GM18867 (cell line): ENCODE measurements at regions not wholly inside any gene's neighbourhood (a gene's known extent, or its start where the extent isn't known, plus 50 kb on each side); places are given as distances from the start of the nearest gene placed in this dataset.
A peak's percentile ranks its signal among the peaks of the same experiment; 100 is the strongest.
"Not testable (repeated sequence)": the region's sequence is repeated elsewhere in the genome, so short reads cannot be mapped to it uniquely, and the experiment has no call there.

Source experiments
- ATAC-seq: cut with Tn5 transposase; IDR thresholded peaks from one replicate; pipeline ENCODE4 v1.9.1; 2021; ENCODE audit warnings: mild to moderate bottlenecking, moderate library complexity; ENCODE audit not compliant: unreplicated experiment

- ATAC-seq = no peak
Observed at GRCh38 chr12:62016021-62016420, 244.2 kb upstream of the USP15 start.

DNA sequence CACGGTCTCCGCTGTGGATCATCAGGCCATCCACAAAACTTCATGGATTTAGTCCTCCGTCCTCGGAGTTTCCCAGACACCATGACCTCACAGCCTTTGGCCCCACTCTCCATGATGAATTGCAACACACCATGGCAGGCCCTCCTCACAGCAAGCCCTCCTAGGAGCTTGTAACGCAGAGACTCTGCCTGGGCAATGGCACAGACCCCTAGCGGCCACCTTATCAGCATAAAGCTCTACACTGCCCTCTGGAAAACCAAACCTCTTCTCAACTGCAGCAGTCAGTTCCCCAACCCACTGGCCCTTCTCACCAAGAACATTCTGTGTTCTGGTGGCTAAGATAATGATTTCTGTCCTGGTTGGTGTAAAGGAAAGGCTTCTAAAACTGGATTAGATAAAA lies 238.4 kb upstream of the USP15 start:
- no peak for ATAC-seq

- no peak for ATAC-seq
Observed at GRCh38 chr12:62028536-62028935, 231.7 kb upstream of the USP15 start.

GRCh38 chr12:62032870-62033269 lies 227.3 kb upstream of the USP15 start:
- ATAC-seq = no peak

DNA sequence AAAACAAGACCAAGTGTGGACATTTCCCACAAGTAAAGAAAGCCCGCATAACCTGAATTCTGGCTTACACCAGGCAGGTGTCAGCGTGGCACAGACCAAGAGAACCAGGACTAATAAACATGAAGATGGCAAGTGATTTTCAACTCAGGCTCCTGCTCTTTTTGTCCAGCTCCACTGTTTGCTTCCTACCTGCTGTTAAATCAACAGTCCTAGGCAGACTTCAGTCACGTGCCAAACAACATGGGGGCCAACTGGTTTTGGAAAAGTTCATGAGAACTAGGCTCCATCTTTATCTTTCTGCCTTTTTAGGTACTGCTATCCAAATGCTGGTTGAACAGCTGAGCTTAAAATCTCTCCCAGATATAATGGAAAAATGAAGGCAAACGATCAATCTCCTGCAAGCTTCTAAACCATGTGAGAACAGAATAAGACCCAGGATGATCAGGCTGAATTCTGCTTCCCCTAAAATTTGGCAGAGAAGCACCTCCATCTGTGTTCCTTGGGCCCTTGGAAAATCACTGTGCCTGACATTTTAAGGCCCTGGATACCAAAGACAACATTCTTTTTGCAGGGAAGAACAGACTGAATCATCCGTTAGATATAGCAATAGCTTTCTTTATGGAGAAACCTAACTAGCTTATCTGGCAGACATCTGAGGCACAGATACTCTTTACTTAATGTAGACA lies 215.6 kb upstream of the USP15 start:
- no peak for ATAC-seq

GRCh38 chr12:62045211-62045610 lies 215.0 kb upstream of the USP15 start:
- ATAC-seq = no peak

DNA sequence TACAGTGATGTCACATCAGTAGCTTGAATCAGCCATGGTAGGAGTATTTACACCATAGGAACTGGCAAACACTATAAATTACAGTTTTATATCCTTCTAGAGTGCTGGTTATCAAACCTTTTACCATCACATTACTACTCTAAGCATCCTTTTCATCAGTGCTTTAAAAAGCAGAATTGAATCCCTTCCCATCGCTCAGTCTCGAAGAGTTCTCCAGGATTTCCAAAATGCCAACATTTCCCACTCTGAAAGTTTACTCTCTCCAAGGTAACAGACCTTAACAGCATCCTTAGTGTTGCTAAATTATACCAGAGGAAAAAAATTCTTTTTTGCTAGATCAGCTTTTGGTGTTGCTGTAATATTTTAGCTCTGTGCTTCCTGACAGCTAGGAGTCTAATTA lies 209.4 kb upstream of the USP15 start:
- ATAC-seq = no peak

DNA sequence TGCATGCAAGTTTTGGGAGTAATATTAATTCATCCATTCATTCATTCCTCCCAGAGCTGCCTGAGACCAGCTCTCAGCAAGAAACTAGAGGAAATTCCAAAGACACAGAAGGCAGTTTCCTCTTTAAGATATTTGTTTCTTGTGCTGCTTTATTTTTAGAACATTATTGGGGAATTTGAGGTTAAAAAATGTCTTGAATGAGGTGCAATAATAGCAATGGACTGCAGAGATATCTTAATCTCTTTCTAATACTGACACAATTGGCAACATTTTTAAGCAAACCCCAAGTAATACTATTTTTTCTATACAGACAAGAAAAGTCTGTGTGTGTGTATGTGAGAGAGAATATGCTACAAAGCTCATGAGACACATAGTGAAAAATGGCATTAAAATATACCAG lies 190.2 kb upstream of the USP15 start:
- no peak for ATAC-seq

GRCh38 chr12:62073236-62073635 lies 187.0 kb upstream of the USP15 start:
- ATAC-seq = not testable (repeated sequence)

DNA sequence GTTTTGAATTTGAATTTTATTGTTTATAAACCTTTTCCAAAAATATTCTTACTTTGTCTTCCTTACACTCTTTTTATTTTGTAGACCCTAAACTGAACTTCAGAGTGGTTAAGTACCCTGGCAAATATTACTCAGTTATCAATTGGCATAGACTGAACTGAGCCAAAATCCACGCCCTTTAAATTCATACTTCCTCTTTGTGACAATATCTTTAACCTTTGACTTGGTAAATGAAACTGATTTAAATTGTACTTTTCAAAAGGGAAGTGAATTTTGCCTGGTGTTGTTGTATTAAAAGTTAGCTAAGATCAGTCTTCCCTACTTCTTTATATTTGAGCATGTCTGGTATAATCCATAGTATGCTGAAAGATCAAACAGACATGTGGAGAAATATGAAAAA lies 184.3 kb upstream of the USP15 start:
- peak; percentile 64 for ATAC-seq

DNA sequence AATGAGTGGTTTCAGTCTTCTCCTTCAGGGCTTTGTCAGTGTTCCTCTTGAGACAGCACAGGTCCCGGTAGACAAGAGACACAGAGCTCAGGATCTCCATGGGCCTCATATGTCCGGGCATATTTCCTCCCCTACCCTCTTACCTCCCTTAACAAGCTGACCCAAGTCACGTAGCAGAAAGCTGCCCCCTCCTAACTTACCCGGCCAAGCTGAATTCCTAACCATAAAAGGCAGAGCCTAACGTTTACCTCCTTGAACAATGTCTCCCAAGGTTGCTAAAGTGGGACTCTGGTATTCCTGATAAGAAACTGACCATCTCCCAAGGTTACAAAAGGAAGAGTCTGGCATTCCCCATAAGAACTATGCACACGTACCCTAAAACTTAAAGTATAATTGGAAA lies 182.2 kb upstream of the USP15 start:
- ATAC-seq = no peak

- ATAC-seq = no peak
Observed at GRCh38 chr12:62082448-62082847, 177.8 kb upstream of the USP15 start.

DNA sequence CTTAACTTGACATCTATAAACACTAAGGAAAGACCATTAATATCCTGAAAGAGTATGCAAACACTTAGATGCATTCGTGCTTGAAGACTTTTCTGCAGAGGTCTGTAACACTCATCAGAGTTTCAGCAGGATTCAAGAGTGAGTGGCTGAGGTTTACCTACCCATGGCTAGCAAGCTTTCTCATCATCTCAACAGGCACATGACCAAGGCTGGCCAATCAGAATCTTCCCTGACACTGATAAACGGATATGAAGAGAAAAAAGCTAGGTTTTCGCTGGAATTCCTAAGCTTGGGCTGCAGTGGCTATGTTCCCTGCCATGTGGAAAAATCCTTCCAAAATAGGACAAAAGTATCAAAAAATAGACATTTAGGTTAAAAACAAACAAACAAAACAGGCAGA lies 162.1 kb upstream of the USP15 start:
- no peak for ATAC-seq

GRCh38 chr12:62103748-62104147 lies 156.5 kb upstream of the USP15 start:
- ATAC-seq = no peak

DNA sequence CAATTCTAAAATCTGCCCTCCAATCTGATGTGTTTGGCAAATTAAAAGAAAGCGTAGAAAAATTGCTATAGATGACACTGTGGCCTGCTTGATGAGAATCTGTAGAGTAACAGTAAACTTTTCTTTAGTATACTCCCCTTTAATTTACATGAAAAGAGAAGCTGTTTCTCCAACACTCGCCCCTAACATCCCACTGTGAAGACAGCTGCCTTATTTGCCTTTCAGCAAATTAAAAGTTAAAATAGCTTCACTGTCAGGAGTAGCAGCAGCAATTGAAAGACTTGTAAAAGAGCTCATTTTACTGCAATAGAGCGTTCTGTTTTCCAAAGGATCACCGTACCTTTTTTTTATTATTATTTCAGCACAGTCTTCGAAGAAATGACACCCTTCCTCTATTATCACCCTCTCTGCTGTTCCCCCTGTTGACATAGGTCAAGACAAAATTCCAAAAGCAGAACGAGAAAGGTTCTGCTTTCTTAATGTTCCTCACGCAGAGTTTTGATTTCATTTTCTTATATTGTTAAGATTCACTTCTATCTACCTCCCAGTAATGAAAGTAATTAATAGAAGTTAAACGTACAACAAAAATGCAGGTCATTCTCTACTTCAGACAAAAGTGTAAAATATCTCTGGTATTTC lies 153.5 kb upstream of the USP15 start:
- ATAC-seq = no peak

- no peak for ATAC-seq
Observed at GRCh38 chr12:62113366-62114011, 146.7 kb upstream of the USP15 start.

GRCh38 chr12:62116986-62117385 lies 143.2 kb upstream of the USP15 start:
- no peak for ATAC-seq

GRCh38 chr12:62123721-62124203 lies 136.4 kb upstream of the USP15 start:
- peak; percentile 98 for ATAC-seq

GRCh38 chr12:62127516-62127915 lies 132.7 kb upstream of the USP15 start:
- no peak for ATAC-seq

- no peak for ATAC-seq
Observed at GRCh38 chr12:62128175-62128975, 131.8 kb upstream of the USP15 start.

DNA sequence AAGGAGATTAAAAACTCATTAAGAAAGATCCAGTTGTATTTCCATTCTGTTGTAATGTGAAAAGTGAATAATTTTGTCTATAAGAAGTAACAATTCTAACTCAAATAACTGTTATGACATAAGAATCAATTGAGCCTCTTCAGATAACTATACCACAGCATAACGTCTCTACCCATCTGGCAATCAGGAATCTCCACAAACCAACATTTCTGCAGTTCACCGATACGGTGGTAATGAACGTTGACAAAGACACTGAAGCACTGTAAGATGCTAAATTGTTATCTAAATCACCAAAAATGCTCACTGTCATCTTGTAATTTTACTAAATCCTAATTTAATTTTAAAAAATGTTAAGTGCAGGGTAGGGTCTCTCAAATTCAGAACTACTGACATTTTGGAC lies 130.9 kb upstream of the USP15 start:
- no peak for ATAC-seq
